CD4-positive, alpha-beta T cell treated with Interleukin-1 beta for 1 hour (primary cell): ENCODE measurements at regions not wholly inside any gene's neighbourhood (a gene's known extent, or its start where the extent isn't known, plus 50 kb on each side); places are given as distances from the start of the nearest gene placed in this dataset.

Experiments
- DNase-seq, 2 donors: peaks; one replicate each; pipeline ENCODE4 v3.0.0-alpha.2; 2020 to 2022

DNA sequence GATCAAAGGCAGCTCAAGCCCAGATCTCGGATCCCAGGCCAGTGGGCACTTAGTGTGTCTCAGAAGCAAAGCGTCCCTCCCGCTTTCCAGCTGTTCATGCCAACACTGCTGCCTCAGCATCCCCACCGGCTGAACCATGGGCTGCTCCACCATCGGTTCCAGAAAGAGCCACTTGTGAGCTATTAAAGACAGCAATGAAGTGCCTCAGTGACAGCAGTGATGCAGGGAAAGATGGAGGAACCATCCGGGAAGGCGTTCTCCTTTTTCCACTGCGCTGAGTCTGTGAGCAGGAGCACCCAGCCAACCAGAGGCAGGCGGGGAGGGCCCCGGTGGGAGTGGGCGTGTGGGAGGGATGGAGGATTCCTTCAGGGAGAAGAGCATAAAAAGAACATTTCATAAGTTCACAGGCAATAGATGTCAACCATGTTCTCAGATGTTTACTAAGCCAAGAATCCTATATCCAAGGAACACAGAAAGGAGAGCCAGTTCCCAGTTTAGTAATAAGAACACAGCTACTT is 96.2 kb upstream of the MKI67 start:
- DNase-seq: no peak

DNA sequence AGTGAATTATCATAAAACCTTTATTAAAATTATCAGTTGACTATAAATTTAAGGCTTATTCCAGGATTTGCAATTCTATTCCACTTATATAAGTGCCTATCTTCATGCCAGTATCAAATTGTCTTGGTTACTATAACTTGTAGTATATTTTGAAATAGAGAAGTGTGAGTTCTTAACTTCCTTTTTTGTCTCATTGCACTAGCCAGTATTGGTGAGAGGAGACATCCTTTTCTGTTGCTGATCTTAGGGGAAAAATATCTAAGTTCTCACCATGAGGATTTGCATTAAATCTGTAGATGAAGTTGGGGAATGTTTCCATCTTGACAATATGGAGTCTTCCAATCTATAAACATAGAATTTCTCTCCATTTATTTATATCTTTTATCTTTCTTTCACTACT is 104.2 kb upstream of the MKI67 start:
- no peak for DNase-seq

DNA sequence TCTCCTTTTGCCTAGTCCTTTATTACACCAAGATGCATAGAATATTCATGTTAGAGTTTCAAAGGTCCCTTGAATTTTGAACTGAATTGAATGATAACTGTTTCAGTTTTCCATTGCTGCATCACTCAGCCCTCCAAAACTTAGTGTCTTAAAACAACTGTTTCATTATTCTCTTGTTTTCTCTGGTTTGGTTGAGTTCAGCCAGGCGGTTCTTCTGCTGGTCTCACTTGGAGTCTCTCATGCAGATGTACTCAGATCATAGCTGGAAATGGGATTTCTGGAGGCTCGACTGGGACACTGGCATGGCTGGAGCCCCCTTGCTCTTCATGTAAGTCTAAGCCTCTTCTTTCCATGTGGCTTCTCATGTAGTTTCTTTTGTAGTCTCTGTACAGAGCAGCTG is 107.2 kb upstream of the MKI67 start:
- no peak for DNase-seq

DNA sequence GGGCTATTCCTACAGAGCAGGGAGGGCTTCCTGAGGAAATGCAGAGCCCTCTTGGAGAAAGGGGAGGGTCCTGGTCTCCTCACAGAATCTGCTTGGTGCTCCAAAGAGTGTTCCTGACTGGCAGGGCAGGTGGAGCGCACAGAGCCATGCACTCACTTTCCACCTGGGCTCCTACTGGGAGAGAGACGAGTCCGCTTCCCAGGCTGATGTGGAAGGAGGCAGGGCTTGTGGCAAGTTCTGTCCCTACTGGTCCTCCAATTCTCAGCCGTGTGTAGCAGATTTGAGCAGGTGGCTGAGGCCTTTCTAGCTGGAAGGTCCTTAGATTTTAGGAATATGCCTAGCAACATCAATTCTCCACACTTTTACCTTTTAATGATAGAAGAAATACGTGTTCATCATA is 111.5 kb upstream of the MKI67 start:
- no peak for DNase-seq

DNA sequence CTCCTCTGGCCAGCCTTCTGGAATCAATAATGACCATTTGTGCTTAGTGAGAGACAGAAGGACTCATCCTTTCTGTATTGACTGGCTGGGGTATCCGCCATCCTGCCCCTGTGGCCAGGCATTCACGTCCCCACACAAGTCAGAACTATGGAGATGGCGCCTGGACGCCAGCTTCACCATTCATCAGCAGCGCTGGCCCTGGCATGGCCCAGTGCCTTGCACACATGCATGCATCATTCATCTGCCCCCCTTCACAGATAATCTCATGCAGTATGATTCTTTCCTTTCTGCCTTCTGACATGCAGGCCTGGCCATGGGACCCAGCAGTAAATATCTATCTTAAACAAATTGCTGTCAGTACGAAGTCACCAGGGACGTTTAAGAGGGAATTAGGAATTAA is 114.8 kb upstream of the MKI67 start:
- DNase-seq: no peak

DNA sequence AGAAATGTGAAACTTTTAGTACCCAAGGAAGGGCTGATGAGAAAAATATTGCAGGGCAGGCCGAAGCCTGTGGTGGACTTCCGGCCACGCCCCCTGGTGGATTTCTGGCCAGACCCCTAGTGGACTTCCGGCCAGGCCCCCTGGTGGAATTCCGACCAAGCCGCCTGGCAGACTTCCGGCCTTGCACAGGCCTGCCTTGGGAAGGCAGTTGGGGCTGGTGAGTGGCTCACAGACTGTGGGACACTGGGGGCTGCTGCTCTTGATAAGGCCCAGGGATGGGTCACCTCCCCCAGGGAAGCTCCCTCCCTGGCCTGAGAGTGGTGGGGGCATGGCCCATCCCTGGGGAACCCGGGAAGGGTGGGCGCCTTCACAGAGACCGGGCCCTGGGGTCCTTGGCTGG is 116.4 kb upstream of the MKI67 start:
- DNase-seq: no peak

DNA sequence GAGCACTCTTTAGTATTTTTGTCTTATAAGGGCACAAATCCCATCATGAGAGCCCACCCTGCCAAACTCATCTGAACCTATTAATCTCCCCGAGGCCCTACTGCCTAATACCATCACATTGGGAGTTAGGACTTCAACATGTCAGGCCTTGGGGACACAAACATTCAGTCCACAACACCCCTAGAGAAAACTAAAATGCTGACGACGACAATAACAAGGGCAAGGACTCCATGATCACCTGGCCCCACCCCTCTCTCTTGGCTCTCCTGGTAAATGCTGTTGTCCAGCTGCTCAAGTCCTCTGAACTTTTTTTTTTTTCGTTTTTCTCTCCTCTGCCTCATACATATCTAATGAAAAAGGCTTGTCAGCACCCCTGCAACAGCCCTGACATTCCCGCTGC is 118.8 kb upstream of the MKI67 start:
- DNase-seq: no peak

DNA sequence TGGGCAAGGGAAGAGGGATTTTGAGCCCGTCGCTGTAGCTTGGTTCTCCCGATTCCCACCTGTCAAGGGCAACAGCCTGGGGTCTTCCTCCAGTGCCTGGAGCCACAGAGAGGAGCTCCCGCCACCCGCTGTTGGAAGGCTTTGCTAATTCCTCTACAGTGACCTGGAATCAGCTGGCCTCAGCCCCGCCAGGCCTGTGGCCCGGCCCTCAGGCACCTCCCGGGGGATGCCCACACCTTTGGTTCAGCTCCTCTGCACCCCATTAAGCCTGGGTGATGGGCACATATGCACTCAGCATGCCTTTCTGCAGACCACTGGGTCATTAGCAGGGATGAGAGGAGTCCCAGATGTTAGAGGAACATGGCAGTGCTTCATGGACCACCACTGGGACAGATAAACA is 121.4 kb upstream of the MKI67 start:
- no peak for DNase-seq

DNA sequence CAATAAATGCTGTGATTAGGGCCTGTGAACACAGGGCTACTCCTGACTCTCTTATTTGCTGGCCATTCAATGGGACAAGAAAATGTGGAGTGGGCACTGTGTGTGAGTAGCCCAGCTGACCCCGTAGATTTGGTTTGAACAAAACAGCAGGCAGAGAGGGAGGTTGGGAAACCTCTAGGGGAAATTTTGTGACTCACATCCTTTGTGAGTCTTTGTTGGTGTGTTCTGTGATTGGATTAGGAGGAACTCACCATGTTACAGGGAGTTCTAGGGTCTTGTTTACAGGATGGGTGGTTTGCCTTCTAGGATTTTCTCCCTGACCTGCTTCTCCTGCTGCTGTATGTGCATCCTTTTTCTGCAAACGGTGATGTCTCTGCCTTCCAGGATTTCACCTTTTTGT is 128.3 kb upstream of the MKI67 start:
- no peak for DNase-seq

DNA sequence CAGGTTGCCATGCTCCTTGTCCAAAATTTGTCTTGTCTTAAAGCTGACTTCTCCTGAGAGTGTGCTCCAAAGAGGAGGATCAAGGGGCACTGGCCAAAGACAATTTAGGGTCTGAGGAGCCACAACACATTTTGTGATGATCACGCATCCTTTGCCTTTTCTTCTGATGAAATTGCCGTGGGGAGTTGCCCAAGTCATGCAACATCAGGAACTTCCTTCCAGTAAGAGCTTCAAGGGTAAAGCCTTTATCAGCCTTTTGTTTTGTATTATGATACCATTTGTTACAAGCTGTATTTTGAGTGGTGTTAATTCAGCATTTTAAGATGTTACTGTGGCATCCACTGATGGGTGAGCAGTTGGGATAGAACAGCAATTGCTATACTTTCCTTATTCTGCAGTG is 131.2 kb upstream of the MKI67 start:
- no peak for DNase-seq

DNA sequence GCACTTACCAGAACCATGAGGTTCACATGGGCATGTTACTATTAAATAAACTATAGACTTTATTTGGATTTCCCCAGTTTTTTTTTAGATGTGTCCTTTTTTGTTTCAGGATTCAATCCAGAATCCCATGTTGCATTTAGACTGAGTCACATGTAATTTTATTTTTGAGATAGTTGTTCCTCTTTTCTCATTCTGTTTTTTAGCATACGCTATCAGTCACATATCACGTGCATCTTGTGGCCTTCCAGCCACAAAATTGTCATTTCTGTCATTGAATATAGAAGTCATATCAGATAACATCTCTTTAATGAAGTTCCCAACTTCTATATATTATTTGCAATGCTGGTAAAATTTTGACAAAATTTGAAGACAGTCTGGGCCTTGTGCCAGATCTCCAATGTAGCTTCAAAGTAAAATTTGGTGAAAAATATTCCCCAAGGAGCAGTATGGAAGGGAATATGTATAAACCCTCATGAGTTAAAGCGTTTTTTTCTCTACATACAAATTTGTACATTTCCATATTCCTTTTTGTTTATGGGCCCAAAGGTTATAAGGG is 132.3 kb upstream of the MKI67 start:
- DNase-seq: no peak

DNA sequence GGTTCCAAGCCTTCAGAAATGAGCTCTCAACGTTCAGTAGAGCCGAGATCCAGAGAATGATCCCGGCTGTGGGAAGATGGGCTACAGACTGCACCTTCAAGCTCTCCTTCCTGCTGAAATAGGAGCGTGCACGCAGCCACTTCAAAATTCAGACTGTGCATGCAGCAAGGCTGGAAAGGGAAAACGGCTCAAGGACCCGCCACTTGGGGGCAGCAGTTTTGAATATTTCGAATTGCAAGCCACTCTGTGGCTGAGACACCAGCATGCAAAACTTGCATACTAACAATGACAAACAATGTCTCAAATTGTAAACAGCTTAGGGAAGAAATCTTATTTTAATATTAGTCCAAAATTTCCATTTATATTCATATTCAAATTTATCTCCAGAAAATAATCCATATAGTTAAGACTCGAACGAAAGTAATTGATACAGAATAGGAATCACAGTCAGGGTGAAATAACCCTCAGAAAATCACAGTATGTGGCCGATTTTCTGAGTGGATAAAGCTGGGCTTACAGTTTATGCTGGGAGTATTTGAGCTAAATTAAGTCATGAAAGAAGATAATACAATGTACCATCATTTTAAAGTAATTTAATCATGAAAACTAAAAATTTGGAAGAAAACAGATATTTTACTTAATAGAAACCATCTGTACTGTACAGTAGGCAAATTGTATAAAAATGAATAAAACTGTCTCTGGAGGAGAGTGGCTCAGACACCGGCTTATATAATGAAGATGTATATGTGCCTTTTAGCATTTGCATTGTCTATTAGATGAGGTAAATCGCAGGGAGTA is 137.9 kb upstream of the MKI67 start:
- DNase-seq: peak; percentile 17 to 27

DNA sequence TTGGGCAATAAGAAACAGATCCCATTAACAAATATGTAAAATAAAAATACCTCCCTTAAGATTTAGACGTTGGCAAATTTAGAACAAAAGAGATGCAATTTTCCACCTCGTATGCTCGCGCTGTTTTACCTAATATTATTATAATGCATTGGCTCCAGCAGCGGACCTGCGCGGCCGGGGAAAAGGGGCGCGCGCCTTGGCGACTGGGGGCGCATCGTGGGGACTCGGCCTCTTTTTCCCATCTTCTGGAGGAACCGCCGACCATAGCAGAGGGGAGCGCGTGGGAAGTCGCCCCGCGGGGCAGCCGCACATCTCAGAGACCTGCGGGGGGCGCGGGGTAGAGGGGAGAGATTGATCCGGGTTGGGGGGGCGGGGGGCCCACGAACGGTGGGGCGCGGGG is 139.4 kb upstream of the MKI67 start:
- no peak for DNase-seq

DNA sequence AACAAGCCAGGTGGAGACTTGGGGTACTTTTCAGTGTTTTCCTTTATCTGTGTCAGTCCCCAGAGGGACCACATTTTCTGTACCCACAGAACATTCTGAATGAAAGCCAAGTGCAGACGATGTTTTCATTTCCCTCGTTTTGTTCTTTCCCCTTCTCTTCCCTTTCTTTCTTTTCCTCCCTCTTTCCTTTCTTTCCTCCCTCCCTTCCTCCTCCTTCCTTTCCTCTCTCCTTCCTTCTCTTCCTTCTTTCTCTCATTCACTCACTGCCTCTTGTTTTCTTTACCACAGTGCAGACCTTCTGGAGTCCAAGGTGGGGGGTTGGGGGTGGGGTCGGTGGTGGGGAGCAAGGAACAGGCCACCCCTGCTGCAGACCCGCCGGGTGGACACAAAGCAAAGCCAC is 141.4 kb upstream of the MKI67 start:
- no peak for DNase-seq

DNA sequence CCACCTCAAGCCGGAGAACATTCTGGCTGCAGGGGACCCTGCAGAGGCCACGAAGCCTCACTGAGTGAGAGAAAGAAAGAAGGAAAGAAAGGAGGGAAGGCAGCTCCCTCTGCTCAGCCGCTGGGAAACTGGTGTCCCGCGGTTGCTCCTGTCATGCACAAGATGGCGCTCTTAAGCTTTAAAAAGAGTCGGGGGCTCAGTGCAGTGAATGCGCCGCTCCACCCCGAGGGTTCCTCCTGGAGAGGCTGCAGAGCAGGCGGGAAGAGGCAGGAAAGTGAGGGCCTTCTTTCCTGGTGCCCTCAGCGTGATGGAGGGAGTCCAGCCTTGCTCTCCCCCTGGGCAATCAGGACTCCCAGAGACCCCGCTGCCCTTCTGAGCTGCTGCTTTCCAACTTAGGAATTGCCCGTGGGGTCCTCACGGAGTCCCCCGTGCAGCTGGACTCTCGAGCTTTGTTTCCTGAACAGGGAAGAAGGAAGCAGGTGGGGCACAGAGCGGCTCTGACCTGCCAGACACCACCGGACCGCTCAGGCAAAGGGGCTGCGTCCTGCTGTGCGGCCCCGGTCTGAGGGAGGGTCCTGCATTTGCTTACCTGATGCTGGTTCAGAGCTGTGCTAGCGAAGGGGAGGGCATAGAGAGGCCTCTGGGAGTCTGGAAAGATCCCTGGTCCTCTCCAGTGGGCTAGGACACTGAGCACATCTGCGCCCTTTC is 141.9 kb upstream of the MKI67 start:
- DNase-seq: no peak

DNA sequence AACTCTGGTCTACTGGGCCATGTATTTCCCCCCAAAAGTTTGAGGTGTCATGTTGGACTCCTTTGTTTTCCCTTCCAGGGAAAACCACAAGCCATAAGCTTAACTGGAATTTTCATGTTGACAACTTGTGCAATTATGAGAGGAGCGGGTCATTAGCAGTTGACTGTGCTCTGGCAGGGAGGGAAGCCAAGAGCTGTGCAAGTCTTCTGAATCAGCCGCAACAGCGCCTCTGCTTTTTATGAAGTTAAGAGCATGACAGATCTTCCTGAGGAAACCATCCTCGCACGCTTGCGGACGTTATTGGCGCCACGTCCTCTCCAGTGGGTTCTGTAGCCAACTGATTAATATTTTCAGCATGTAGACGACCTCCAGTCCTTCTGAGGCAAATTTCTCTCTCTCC is 148.7 kb upstream of the MKI67 start:
- DNase-seq: no peak

DNA sequence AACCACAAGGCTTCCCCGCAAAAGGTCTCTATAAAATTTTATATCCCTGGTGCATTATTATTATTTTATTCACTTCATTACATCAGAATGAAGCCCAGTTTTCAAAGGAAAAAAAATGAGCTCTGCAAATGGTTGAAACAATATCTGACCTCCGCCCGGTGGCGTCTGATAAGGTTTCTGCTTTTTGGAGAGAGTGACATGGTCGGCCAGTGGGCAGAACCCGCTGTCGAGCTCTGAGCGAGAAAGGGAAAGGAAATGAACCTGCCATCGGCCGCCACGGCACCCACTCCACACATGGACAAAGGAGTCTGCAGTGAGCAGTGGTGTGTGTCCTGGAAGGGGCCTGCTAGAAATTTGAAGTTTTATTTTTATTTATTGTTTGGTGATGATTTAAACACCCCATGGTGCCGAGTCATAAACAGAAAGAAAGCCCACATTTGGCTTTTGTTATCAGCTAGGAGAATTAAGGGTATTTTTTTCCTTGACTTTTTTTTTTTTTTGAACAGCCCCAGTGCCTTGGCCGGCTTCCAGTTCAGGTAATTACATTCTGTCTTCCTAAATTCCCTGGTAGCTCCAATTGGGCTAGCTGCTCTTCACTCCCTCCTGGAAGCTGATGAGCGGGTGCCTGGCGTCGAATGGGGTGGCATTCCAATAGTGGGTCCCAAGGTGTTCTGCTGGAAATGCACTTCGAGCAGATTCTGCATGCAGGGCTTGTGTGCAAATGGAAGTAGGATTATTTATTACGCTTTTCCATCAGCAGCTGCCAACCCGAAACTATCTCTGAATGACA is 149.4 kb upstream of the MKI67 start:
- DNase-seq: no peak

DNA sequence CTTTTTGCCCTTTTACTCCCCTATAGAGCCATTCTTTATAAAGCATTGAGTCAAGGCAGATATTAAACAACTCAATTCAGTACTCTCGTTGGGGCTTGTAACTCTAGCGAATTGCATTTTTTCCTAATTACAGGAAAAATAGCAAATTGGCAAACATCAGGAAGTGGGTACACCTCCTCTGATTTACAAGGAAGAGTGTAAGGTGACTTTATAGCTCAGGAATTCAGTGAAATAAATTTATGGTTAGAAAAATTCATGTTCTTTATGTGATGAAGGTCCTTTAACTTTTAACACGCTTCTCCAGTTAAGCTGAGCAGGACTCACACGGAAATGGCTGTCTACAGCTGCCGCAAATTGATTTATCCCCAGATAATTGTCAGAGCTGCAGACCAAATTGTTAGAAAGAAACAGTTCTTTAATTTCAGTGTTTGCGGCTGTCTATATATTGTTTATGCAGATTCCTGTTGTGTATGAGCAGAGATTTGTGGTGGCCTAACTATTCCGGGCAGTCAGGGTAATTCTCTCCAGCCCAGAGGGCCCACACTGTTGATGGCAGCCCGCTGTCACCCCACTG is 151.1 kb upstream of the MKI67 start:
- DNase-seq: no peak

DNA sequence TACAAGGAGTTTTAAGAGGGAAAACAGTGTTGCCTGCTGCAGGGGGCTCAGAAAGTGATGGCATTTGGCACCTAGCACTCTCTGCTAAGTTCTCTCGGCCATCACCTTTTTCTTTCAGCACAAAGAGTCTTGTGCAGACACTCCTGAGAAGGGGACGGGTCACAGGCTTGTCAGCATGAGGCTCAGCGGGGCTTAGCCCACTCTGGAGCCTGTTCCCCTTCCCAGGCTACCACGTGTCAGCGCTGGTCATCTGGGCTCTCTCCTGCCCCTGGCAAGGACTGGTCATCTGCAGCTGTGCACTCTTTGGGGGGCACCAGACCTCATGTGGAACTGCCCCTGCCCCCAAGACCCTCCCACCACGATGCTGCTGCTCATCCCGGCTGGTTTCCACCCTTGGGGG is 152.1 kb upstream of the MKI67 start:
- no peak for DNase-seq

DNA sequence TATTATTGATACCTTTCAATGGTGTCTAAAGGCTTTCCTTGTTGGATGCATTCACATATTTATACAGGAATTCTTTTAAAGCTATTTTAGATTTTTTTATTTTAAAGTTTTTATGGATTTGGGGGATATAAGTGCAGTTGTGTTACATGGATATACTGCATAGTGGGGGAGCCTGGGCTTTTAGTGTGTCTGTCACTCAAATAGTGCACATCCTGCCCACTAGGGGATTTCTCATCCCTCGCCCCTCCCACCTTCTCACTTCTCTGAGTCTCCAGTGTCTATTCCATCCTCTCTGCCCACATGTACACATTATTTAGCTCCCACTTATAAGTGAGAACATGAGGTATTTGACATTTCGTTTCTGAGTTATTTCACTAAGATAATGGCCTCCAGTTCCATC is 154.0 kb upstream of the MKI67 start:
- DNase-seq: no peak

DNA sequence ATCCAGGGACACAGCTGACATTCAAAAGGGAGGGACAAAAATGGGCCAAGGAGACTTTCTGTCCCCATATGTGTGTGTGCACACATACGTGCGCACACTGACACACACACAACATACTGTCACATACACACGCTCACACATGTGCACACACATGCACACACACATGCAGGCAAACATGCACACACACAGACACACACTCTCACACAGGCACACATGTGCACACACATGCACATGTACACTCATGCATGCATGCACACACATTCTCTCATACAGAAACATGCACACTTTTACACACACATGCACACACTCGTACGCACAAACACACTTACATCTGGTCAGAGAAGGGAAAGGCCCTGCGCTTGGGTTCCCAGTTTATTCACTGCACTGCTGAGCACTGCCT is 155.1 kb upstream of the MKI67 start:
- DNase-seq: no peak

DNA sequence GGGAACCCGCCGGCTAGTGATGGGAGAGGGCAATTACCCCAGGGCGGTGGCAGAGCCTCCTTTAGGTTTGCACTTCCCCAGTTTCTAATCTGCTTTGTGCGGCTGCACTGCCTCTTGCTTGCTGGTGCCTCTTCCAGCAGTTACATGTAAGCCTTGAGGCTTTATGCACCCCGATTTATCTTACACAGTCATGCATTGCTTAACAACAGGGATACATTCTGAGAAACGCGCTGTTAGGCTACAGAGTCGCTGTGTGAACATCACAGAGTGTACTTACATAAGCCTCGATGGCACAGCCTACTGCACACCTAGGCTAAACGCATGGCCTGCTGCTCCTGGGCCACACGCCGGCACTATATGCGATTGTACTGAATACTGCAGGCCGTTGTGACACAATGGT is 155.6 kb upstream of the MKI67 start:
- no peak for DNase-seq

DNA sequence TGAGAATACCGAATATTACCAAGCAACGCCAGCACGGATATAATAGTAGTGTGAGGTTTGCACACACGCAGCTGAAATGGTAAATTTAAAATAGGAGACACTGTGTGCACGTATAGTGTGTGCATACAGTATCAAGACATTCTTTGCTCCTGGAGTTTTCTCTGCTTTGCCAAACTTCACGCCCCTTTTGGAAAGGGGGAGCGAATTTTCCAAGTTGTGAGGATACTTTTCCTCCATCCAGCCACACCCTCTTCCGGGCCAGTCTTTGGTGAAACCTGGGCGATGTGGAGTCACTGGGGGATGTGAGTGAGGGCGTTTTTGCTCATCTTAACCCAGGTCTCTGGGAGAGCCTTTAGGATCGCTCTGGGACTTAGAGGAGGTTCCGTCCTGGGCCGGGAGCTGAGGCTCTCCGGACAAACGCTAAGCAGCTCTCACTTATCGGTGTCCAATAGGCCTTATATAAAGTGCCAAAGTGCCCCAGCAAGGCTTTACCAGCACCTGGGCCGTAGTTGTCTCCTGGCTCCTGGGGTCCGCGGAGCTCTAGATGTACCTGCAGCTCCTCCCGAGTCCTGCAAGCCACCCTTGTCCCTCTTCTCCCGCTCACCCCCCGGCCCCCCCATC is 160.0 kb upstream of the MKI67 start:
- no peak for DNase-seq
